Astrocyte of the spinal cord (primary cell): ENCODE measurements at regions not wholly inside any gene's neighbourhood (a gene's known extent, or its start where the extent isn't known, plus 50 kb on each side); places are given as distances from the start of the nearest gene placed in this dataset.
A peak's percentile ranks its signal among the peaks of the same experiment; 100 is the strongest.

ENCODE experiments used
- DNase-seq: peaks from one replicate; pipeline ENCODE4 v3.0.0; 2011; ENCODE audit warnings: low read depth, low spot score
- H3K4me3 ChIP-seq: 2 replicates; pipeline ENCODE4 v1.5.1; 2011; ENCODE audit warnings: low read depth, mild to moderate bottlenecking, low read length, moderate library complexity
- CTCF ChIP-seq: IDR thresholded peaks from 2 replicates; pipeline ENCODE4 v1.5.1; 2012; ENCODE audit warnings: low read depth, mild to moderate bottlenecking, low read length, inconsistent platforms
- in situ Hi-C: cut with HindIII; loops from 2 replicates; pipeline ENCODE4 v1.10.0; 2017; ENCODE audit warnings: low sequenced_read_pairs

GRCh38 chr9:86460216-86461002 is 106.2 kb upstream of the TUT7 start:
- no peak for TF ChIP-seq CTCF
- in situ Hi-C loops, result no loop called here
- H3K4me3 ChIP-seq, result no peak overlapping the region
- DNase-seq, result no peak

- DNase-seq, result no peak
- no peak overlapping the region for H3K4me3 ChIP-seq
- in situ Hi-C loops, result no loop called here
- no peak for TF ChIP-seq CTCF
Measured at GRCh38 chr9:86459599-86460155, 105.5 kb upstream of the TUT7 start.

- DNase-seq, result no peak
- no peak overlapping the region for H3K4me3 ChIP-seq
- in situ Hi-C loops, result no loop called here
- no peak for TF ChIP-seq CTCF
Measured at GRCh38 chr9:86459191-86459590, 105.0 kb upstream of the TUT7 start.

- in situ Hi-C loops, result no loop called here
- TF ChIP-seq CTCF, result no peak
- H3K4me3 ChIP-seq, result no peak overlapping the region
- no peak for DNase-seq
Measured at GRCh38 chr9:86458191-86458855, 104.1 kb upstream of the TUT7 start.

GRCh38 chr9:86456416-86456815 is 102.2 kb upstream of the TUT7 start:
- DNase-seq, result no peak
- no peak overlapping the region for H3K4me3 ChIP-seq
- TF ChIP-seq CTCF, result no peak
- in situ Hi-C loops, result no loop called here

GRCh38 chr9:86454701-86455615 is 100.7 kb upstream of the TUT7 start:
- in situ Hi-C loops, result no loop called here
- no peak for TF ChIP-seq CTCF
- DNase-seq, result peak; percentile 12
- no peak overlapping the region for H3K4me3 ChIP-seq
